DOHH2 (cell line): ENCODE measurements at regions not wholly inside any gene's neighbourhood (a gene's known extent, or its start where the extent isn't known, plus 50 kb on each side); places are given as distances from the start of the nearest gene placed in this dataset.

Experiments
- H3F3A ChIP-seq: fragments of 200-600 bp; sonication (generic), shearing (Covaris generic); 2 replicates; pipeline ENCODE4 v1.6.0; 2016; ENCODE audit warnings: antibody characterized with exemption, mild to moderate bottlenecking; ENCODE audit not compliant: control insufficient read depth, insufficient read depth
- H3K27ac ChIP-seq: fragments of 200-600 bp; sonication (generic); 2 replicates; pipeline ENCODE4 v1.5.1; 2014; ENCODE audit warnings: low read depth, mild to moderate bottlenecking, low read length, moderate library complexity
- H3K27me3 ChIP-seq: fragments of 200-600 bp; sonication (generic); 2 replicates; pipeline ENCODE4 v1.6.1; 2014; ENCODE audit warnings: mild to moderate bottlenecking, low read length, mixed read lengths; ENCODE audit not compliant: control insufficient read depth
- H3K36me3 ChIP-seq: fragments of 200-600 bp; sonication (generic); 2 replicates; pipeline ENCODE4 v1.6.1; 2014; ENCODE audit warnings: mild to moderate bottlenecking, low read length, moderate library complexity, mixed read lengths; ENCODE audit not compliant: control insufficient read depth
- H3K4me1 ChIP-seq: fragments of 200-600 bp; sonication (generic); 2 replicates; pipeline ENCODE4 v1.6.1; 2014; ENCODE audit warnings: mild to moderate bottlenecking, low read length, mixed read lengths; ENCODE audit not compliant: control insufficient read depth
- H3K4me2 ChIP-seq: fragments of 200-600 bp; sonication (generic); 2 replicates; pipeline ENCODE4 v1.6.0; 2014; ENCODE audit warnings: mild to moderate bottlenecking, low read length, moderate library complexity
- H3K4me3 ChIP-seq: fragments of 200-600 bp; sonication (generic); 2 replicates; pipeline ENCODE4 v1.5.1; 2014; ENCODE audit warnings: mild to moderate bottlenecking, low read length, mixed read lengths
- H3K79me2 ChIP-seq: fragments of 200-600 bp; sonication (generic); 2 replicates; pipeline ENCODE4 v1.6.1; 2014; ENCODE audit warnings: mild to moderate bottlenecking, low read length, mixed read lengths; ENCODE audit not compliant: control insufficient read depth
- H3K9me2 ChIP-seq: fragments of 200-600 bp; sonication (generic); replicated peaks from 2 replicates; pipeline ENCODE4 v1.6.1; 2014; ENCODE audit warnings: mild to moderate bottlenecking, low read length, mixed read lengths; ENCODE audit not compliant: control insufficient read depth
- H3K9me3 ChIP-seq: fragments of 200-600 bp; sonication (generic); 2 replicates; pipeline ENCODE4 v1.6.1; 2014; ENCODE audit warnings: antibody characterized with exemption, low read length, mixed read lengths; ENCODE audit not compliant: control insufficient read depth, insufficient read depth
- H4K20me1 ChIP-seq: fragments of 200-600 bp; sonication (generic); 2 replicates; pipeline ENCODE4 v1.6.0; 2014; ENCODE audit warnings: low read depth, mild to moderate bottlenecking, antibody characterized with exemption, low read length, moderate library complexity; ENCODE audit not compliant: control insufficient read depth, insufficient read depth
- EZH2phosphoT487 ChIP-seq: fragments of 200-600 bp; sonication (generic); IDR thresholded peaks from 2 replicates; pipeline ENCODE4 v1.6.1; 2017; ENCODE audit warnings: borderline replicate concordance, mild to moderate bottlenecking, antibody characterized with exemption, low read length, moderate library complexity, mixed read lengths
- TF ChIP-seq, protein P1 (sequence below): fragments of 200-600 bp; sonication (generic); IDR thresholded peaks from one replicate; pipeline ENCODE4 v1.5.1; 2014; ENCODE audit warnings: antibody characterized with exemption, mild to moderate bottlenecking, low read depth, low read length; ENCODE audit not compliant: poor library complexity, severe bottlenecking

DNA sequence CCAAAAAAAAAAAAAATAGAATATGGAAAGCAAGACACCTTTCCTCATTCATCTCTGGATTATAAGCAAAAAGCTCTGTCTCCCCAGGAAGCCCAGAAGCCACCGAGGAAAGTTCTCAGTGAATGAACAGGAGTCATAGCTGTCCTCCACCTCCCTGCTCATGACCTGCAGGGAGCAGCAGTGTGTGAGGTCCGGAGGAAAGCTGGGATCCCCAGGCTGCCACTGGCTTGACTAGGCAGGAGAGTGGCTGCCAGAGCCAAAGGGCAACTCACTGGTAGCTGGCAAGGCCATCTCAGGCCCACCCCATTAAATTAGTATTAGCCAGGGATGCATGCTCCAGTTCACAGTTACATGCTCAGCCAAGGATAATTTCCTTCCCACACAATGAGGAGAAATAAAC, 191.6 kb upstream of the STT3B start:
- Histone ChIP-seq H3K79me2 (no peaks in the 10 kb centered on the region), H4K20me1 (no peaks in the 10 kb centered on the region), H3K9me2 (no peaks in the 10 kb centered on the region), H3K9me3 (no peaks in the 10 kb centered on the region), H3K4me3 (no peak overlapping the region), H3F3A (no peaks in the 10 kb centered on the region), H3K27ac (no peak overlapping the region), H3K36me3 (no peaks in the 10 kb centered on the region), H3K27me3 (no peaks in the 10 kb centered on the region), H3K4me1 (no peaks in the 10 kb centered on the region), H3K4me2 (no peak overlapping the region)
- TF ChIP-seq, protein P1, sequence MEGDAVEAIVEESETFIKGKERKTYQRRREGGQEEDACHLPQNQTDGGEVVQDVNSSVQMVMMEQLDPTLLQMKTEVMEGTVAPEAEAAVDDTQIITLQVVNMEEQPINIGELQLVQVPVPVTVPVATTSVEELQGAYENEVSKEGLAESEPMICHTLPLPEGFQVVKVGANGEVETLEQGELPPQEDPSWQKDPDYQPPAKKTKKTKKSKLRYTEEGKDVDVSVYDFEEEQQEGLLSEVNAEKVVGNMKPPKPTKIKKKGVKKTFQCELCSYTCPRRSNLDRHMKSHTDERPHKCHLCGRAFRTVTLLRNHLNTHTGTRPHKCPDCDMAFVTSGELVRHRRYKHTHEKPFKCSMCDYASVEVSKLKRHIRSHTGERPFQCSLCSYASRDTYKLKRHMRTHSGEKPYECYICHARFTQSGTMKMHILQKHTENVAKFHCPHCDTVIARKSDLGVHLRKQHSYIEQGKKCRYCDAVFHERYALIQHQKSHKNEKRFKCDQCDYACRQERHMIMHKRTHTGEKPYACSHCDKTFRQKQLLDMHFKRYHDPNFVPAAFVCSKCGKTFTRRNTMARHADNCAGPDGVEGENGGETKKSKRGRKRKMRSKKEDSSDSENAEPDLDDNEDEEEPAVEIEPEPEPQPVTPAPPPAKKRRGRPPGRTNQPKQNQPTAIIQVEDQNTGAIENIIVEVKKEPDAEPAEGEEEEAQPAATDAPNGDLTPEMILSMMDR: no peak
- TF ChIP-seq EZH2phosphoT487: no peak

DNA sequence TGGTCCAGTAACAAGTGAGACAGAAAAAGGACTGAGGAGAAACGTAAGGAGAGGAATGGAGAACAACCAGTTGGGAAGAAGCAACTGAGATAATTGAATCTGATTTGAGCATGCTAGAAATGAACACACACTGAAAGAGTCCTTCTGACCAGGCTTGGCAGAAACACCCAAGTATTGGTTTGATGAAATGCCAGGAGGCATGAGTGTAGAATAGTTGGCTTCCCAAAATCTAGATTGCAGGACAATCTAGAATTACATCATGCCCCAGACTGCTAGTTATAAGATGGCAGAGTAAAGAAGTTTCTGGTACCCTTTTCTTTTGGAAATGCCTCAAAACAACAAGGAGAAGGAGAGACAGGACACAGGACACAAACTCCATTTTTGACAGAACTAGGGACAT, 189.7 kb upstream of the STT3B start:
- no peak overlapping the region for H3K4me3 ChIP-seq
- no peaks in the 10 kb centered on the region for H4K20me1 ChIP-seq
- TF ChIP-seq EZH2phosphoT487: no peak
- TF ChIP-seq, protein P1: no peak
- no peaks in the 10 kb centered on the region for H3K79me2 ChIP-seq
- H3K9me3 ChIP-seq: no peaks in the 10 kb centered on the region
- H3K27me3 ChIP-seq: no peaks in the 10 kb centered on the region
- no peaks in the 10 kb centered on the region for H3K9me2 ChIP-seq
- H3K27ac ChIP-seq: no peak overlapping the region
- H3K4me1 ChIP-seq: no peaks in the 10 kb centered on the region
- no peak overlapping the region for H3K4me2 ChIP-seq
- H3F3A ChIP-seq: no peaks in the 10 kb centered on the region
- no peaks in the 10 kb centered on the region for H3K36me3 ChIP-seq

DNA sequence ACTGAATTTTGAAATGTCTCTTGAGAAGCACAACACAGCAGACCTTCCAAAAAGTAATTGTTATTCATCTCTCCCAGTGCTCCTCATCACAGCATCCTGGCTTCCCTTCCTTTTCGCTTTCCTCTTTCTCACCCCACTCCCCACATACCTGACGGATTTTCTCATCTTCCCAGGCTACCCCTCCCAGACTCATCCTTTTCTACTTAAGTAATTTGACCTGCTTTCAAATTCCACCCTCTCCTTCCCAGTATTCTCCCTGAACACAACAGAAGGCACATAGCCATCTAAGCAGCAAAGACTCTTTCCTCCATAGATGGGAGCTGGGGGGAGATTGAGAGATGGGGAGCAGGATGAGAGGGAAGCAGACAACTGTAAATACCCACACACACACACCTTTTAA, 187.1 kb upstream of the STT3B start:
- no peaks in the 10 kb centered on the region for H3K27me3 ChIP-seq
- no peaks in the 10 kb centered on the region for H4K20me1 ChIP-seq
- no peak overlapping the region for H3K27ac ChIP-seq
- no peak overlapping the region for H3K4me2 ChIP-seq
- no peaks in the 10 kb centered on the region for H3F3A ChIP-seq
- H3K4me1 ChIP-seq: no peaks in the 10 kb centered on the region
- H3K9me3 ChIP-seq: no peaks in the 10 kb centered on the region
- no peak overlapping the region for H3K4me3 ChIP-seq
- no peaks in the 10 kb centered on the region for H3K9me2 ChIP-seq
- TF ChIP-seq, protein P1: no peak
- TF ChIP-seq EZH2phosphoT487: no peak
- H3K79me2 ChIP-seq: no peaks in the 10 kb centered on the region
- H3K36me3 ChIP-seq: no peaks in the 10 kb centered on the region

DNA sequence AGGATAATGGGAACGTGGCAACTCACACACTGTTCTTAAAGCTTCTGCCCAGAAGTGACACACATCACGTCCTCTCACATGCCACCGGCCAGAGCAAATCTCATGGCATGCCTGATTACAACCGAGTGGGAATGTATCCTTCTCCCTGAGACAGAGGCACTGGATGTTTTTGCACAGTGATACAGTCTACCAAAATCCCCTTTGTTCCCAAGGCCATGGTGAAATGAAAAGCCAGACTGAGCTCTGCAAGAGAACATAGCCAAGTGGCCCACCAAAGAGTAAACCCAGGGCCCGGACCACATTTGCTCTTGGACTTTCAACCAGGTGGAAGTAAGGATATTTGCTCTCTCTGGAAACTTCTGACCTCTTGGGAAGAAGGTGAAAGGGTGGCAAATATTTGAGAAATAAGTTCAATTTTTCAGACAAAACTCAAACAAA, 186.2 kb upstream of the STT3B start:
- H3K27ac ChIP-seq: no peak overlapping the region
- H3K79me2 ChIP-seq: no peaks in the 10 kb centered on the region
- no peaks in the 10 kb centered on the region for H3F3A ChIP-seq
- no peak overlapping the region for H3K4me2 ChIP-seq
- H3K4me3 ChIP-seq: no peak overlapping the region
- H3K4me1 ChIP-seq: no peaks in the 10 kb centered on the region
- TF ChIP-seq, protein P1: no peak
- TF ChIP-seq EZH2phosphoT487: no peak
- no peaks in the 10 kb centered on the region for H3K27me3 ChIP-seq
- no peaks in the 10 kb centered on the region for H3K9me3 ChIP-seq
- H3K9me2 ChIP-seq: no peaks in the 10 kb centered on the region
- H3K36me3 ChIP-seq: no peaks in the 10 kb centered on the region
- H4K20me1 ChIP-seq: no peaks in the 10 kb centered on the region
